ENCODE measurements at regions not wholly inside any gene's neighbourhood (a gene's known extent, or its start where the extent isn't known, plus 50 kb on each side); places are given as distances from the start of the nearest gene placed in this dataset.
A peak's percentile ranks its signal among the peaks of the same experiment; 100 is the strongest.

- no peak for DNase-seq
- no peaks in the 10 kb centered on the region for H3K36me3 ChIP-seq (ENCODE audit: control insufficient read depth, insufficient read depth, low read length)
- no peaks in the 10 kb centered on the region for H3K27me3 Mint-ChIP-seq
Observed at GRCh38 chr16:11401161-11402050, 56.1 kb downstream of the RMI2 start.

DNA sequence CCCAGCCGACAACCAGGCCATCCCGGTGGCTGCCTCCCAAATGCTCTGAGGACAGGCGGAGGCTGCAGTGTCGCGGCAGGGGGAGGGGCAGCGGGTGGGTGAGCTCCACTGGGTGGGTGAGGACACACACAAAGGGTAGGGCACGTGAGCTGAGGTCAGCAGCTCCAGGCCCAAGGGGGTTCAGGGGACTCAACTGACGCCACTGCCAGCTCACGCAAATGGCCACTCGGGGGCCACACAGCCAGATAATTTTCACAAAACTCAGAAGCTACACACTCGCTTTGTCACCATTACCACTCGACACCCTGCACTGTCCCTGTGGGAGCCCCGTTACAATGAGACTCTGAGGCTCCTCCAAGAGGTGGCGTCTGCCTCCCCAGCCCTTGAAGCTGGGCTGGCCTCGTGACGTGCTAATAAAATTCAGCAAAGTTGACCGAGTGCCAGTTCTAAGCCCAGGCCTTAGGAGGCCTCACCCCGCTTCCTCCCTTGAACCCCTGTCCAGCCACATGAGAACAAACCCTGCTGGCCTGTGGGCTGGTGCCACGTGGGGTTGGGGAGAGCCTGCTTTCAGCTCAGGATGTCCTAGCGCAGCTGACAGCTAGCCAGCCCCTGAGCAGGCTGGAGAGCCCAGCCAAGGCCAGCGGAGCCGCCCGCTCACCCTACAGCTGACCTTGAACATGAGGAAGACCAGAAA, 56.9 kb downstream of the RMI2 start:
- H3K4me3 ChIP-seq (ENCODE audit: low read depth, low read length) = no peak overlapping the region
- H3K4me1 ChIP-seq (ENCODE audit: control insufficient read depth, insufficient read depth, low read length, poor library complexity, severe bottlenecking) = no peaks in the 10 kb centered on the region
- Mint-ChIP-seq H3K9me3 (no peaks in the 10 kb centered on the region), H3K4me3 (no peak overlapping the region), H3K27ac (no peak overlapping the region), H3K4me1 (no peaks in the 10 kb centered on the region), H3K27me3 (no peaks in the 10 kb centered on the region), H3K36me3 (no peaks in the 10 kb centered on the region)
- no peak overlapping the region for H3K27ac ChIP-seq (ENCODE audit: insufficient read depth, low read length, poor library complexity, severe bottlenecking)
- DNase-seq = no peak
- no peak for ATAC-seq (ENCODE audit: low read depth in 2 of 2)
- H3K27me3 ChIP-seq (ENCODE audit: control insufficient read depth, insufficient read depth, low read length) = no peaks in the 10 kb centered on the region
- H3K36me3 ChIP-seq (ENCODE audit: control insufficient read depth, insufficient read depth, low read length) = no peaks in the 10 kb centered on the region
- H3K9me3 ChIP-seq (ENCODE audit: control insufficient read depth in 2 of 2, low read length in 2 of 2) = no peaks in the 10 kb centered on the region

More at GRCh38 chr16:11401161-11402050, 56.1 kb downstream of the RMI2 start:
- Histone ChIP-seq H3K4me1 (ENCODE audit: control insufficient read depth, insufficient read depth, low read length, poor library complexity, severe bottlenecking) (no peaks in the 10 kb centered on the region), H3K27ac (ENCODE audit: insufficient read depth, low read length, poor library complexity, severe bottlenecking) (no peak overlapping the region), H3K27me3 (ENCODE audit: control insufficient read depth, insufficient read depth, low read length) (no peaks in the 10 kb centered on the region), H3K4me3 (ENCODE audit: low read depth, low read length) (no peak overlapping the region), H3K9me3 (ENCODE audit: control insufficient read depth in 2 of 2, low read length in 2 of 2) (no peaks in the 10 kb centered on the region)
- H3K36me3 Mint-ChIP-seq = no peaks in the 10 kb centered on the region
- H3K9me3 Mint-ChIP-seq = no peaks in the 10 kb centered on the region
- peak overlapping the region in 1 of 3 donors; percentile 57 for H3K27ac Mint-ChIP-seq
- H3K4me3 Mint-ChIP-seq = no peak overlapping the region
- ATAC-seq (ENCODE audit: low read depth in 2 of 2) = no peak
- H3K4me1 Mint-ChIP-seq = no peaks in the 10 kb centered on the region

- no peak for DNase-seq
- no peak for ATAC-seq (ENCODE audit: low read depth in 2 of 2)
- Histone ChIP-seq H3K4me3 (ENCODE audit: low read depth, low read length) (no peak overlapping the region), H3K4me1 (ENCODE audit: control insufficient read depth, insufficient read depth, low read length, poor library complexity, severe bottlenecking) (no peaks in the 10 kb centered on the region), H3K36me3 (ENCODE audit: control insufficient read depth, insufficient read depth, low read length) (no peaks in the 10 kb centered on the region), H3K9me3 (ENCODE audit: control insufficient read depth in 2 of 2, low read length in 2 of 2) (no peaks in the 10 kb centered on the region), H3K27me3 (ENCODE audit: control insufficient read depth, insufficient read depth, low read length) (no peaks in the 10 kb centered on the region), H3K27ac (ENCODE audit: insufficient read depth, low read length, poor library complexity, severe bottlenecking) (no peak overlapping the region)
- Mint-ChIP-seq H3K36me3 (no peaks in the 10 kb centered on the region), H3K4me1 (no peaks in the 10 kb centered on the region), H3K4me3 (no peak overlapping the region), H3K27me3 (no peaks in the 10 kb centered on the region), H3K9me3 (no peaks in the 10 kb centered on the region), H3K27ac (no peak overlapping the region)
Observed at GRCh38 chr16:11402745-11403533, 57.7 kb downstream of the RMI2 start.

GRCh38 chr16:11403534-11403795, 58.2 kb downstream of the RMI2 start:
- H3K9me3 ChIP-seq (ENCODE audit: control insufficient read depth in 2 of 2, low read length in 2 of 2) = no peaks in the 10 kb centered on the region
- Mint-ChIP-seq H3K4me1 (no peaks in the 10 kb centered on the region), H3K27ac (no peak overlapping the region), H3K4me3 (no peak overlapping the region), H3K9me3 (no peaks in the 10 kb centered on the region), H3K36me3 (no peaks in the 10 kb centered on the region), H3K27me3 (no peaks in the 10 kb centered on the region)
- H3K4me3 ChIP-seq (ENCODE audit: low read depth, low read length) = no peak overlapping the region
- no peak overlapping the region for H3K27ac ChIP-seq (ENCODE audit: insufficient read depth, low read length, poor library complexity, severe bottlenecking)
- DNase-seq (no peak), ATAC-seq (ENCODE audit: low read depth in 2 of 2) (no peak)
- no peaks in the 10 kb centered on the region for H3K27me3 ChIP-seq (ENCODE audit: control insufficient read depth, insufficient read depth, low read length)
- H3K4me1 ChIP-seq (ENCODE audit: control insufficient read depth, insufficient read depth, low read length, poor library complexity, severe bottlenecking) = no peaks in the 10 kb centered on the region
- no peaks in the 10 kb centered on the region for H3K36me3 ChIP-seq (ENCODE audit: control insufficient read depth, insufficient read depth, low read length)

DNA sequence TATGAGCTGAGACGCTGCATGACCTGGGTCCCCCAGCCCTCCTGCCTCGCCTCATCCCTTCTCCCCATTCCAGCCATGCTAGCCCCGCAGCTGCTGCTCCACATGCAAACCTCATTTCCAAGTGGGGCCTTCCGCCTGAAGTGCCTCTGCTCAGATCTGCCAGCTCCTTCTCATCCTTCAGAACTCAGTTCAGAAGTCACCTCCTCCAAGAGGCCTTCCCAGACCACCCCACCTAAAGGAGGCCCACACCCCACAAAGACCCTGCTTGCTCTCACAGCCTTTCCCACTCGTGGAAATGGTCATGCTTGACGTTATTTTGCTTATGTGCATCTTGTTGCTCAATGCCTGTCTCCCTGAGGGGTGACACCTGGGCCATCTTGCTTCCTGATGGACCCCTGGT, 58.7 kb downstream of the RMI2 start:
- no peaks in the 10 kb centered on the region for H3K4me1 Mint-ChIP-seq
- DNase-seq (no peak), ATAC-seq (ENCODE audit: low read depth in 2 of 2) (no peak)
- Histone ChIP-seq H3K36me3 (ENCODE audit: control insufficient read depth, insufficient read depth, low read length) (no peaks in the 10 kb centered on the region), H3K4me1 (ENCODE audit: control insufficient read depth, insufficient read depth, low read length, poor library complexity, severe bottlenecking) (no peaks in the 10 kb centered on the region), H3K27ac (ENCODE audit: insufficient read depth, low read length, poor library complexity, severe bottlenecking) (no peak overlapping the region), H3K9me3 (ENCODE audit: control insufficient read depth in 2 of 2, low read length in 2 of 2) (no peaks in the 10 kb centered on the region), H3K27me3 (ENCODE audit: control insufficient read depth, insufficient read depth, low read length) (no peaks in the 10 kb centered on the region), H3K4me3 (ENCODE audit: low read depth, low read length) (no peak overlapping the region)
- H3K36me3 Mint-ChIP-seq = no peaks in the 10 kb centered on the region
- no peak overlapping the region for H3K4me3 Mint-ChIP-seq
- no peaks in the 10 kb centered on the region for H3K9me3 Mint-ChIP-seq
- peak overlapping the region in 2 of 3 donors; percentile 36 to 92 for H3K27ac Mint-ChIP-seq
- no peaks in the 10 kb centered on the region for H3K27me3 Mint-ChIP-seq

DNA sequence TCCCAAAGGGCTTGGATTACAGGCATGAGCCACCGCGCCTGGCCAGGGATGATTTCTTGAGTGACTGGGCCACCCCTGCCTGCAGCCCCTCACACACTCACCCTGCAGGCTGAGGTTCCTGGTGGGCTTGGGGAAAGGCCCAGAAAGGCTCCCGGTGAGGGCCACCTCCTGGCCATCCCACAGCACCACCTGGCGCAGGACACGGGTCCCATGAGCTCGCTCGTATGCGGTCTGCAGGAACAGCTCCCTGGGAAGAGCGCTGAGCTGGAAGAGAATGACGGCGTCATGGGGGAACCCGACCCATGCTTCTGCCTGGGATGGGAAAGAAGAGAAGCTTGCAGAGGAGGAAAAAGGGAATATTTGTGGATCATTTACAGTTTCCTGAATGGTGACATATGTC, 59.3 kb downstream of the RMI2 start:
- H3K9me3 Mint-ChIP-seq = no peaks in the 10 kb centered on the region
- no peaks in the 10 kb centered on the region for H3K9me3 ChIP-seq (ENCODE audit: control insufficient read depth in 2 of 2, low read length in 2 of 2)
- ATAC-seq (ENCODE audit: low read depth in 2 of 2) = no peak
- no peaks in the 10 kb centered on the region for H3K36me3 Mint-ChIP-seq
- H3K27ac ChIP-seq (ENCODE audit: insufficient read depth, low read length, poor library complexity, severe bottlenecking) = no peak overlapping the region
- no peaks in the 10 kb centered on the region for H3K27me3 ChIP-seq (ENCODE audit: control insufficient read depth, insufficient read depth, low read length)
- no peak overlapping the region for H3K4me3 ChIP-seq (ENCODE audit: low read depth, low read length)
- no peaks in the 10 kb centered on the region for H3K27me3 Mint-ChIP-seq
- no peaks in the 10 kb centered on the region for H3K4me1 Mint-ChIP-seq
- H3K4me3 Mint-ChIP-seq = no peak overlapping the region
- no peak for DNase-seq
- no peaks in the 10 kb centered on the region for H3K36me3 ChIP-seq (ENCODE audit: control insufficient read depth, insufficient read depth, low read length)
- H3K4me1 ChIP-seq (ENCODE audit: control insufficient read depth, insufficient read depth, low read length, poor library complexity, severe bottlenecking) = no peaks in the 10 kb centered on the region
- no peak overlapping the region for H3K27ac Mint-ChIP-seq

DNA sequence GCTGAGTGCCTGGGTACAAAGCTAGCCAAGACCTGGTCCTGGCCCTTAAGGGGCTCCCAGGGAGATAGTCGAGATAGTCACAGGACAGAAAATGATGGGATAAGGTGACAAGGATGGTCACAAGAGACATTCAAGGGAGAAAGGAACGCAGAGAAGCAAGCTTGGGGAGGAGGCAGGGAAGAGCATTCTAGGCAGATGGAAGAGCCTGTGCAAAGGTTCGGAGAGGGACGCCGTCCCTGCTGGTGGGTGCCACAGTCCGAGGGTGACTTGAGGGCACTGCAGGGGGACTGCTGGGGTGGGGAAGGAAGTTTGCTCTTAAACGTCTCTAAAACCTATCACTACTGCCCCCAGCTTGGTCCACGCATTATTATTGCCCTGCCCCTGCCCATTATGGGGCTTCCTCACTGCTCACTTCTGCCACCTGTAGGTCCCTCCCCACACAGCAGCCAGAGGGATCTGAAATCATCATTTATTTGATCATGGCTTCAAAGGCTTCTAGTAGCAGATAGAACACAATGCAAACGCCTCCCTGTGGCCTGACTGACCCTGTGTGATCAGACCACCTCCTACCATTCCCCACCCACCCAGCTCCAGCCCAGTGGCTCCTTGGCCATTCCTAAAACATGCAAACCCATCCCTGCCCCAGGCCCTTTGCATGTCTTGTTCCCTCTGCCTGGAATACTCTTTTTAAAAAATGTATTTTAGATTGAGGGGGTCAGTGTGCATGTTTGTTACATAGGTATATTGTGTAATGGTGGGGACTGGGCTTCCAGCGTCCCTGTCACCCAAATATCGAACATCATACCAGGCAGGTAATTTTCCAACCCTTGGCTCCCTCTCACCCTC, 60.3 kb downstream of the RMI2 start:
- Mint-ChIP-seq H3K9me3 (no peaks in the 10 kb centered on the region), H3K27me3 (no peaks in the 10 kb centered on the region), H3K4me1 (no peaks in the 10 kb centered on the region), H3K4me3 (no peak overlapping the region), H3K36me3 (no peaks in the 10 kb centered on the region), H3K27ac (peak overlapping the region in 1 of 3 donors; percentile 64)
- no peak overlapping the region for H3K4me3 ChIP-seq (ENCODE audit: low read depth, low read length)
- H3K27ac ChIP-seq (ENCODE audit: insufficient read depth, low read length, poor library complexity, severe bottlenecking) = no peak overlapping the region
- no peaks in the 10 kb centered on the region for H3K36me3 ChIP-seq (ENCODE audit: control insufficient read depth, insufficient read depth, low read length)
- H3K27me3 ChIP-seq (ENCODE audit: control insufficient read depth, insufficient read depth, low read length) = no peaks in the 10 kb centered on the region
- no peaks in the 10 kb centered on the region for H3K9me3 ChIP-seq (ENCODE audit: control insufficient read depth in 2 of 2, low read length in 2 of 2)
- peak in 2 of 3 donors; percentile 24 to 64 for DNase-seq
- peak; percentile 33 to 52 for ATAC-seq (ENCODE audit: low read depth in 2 of 2)
- no peaks in the 10 kb centered on the region for H3K4me1 ChIP-seq (ENCODE audit: control insufficient read depth, insufficient read depth, low read length, poor library complexity, severe bottlenecking)

Measured in CD4-positive, CD25-positive, alpha-beta regulatory T cell (primary cell).